ENCODE measurements at regions not wholly inside any gene's neighbourhood (a gene's known extent, or its start where the extent isn't known, plus 50 kb on each side); places are given as distances from the start of the nearest gene placed in this dataset.

GRCh38 chr3:145735631-145736030 is 425.4 kb downstream of the PLOD2 start:
- no peaks in the 10 kb centered on the region for H3K9me3 Mint-ChIP-seq
- no peaks in the 10 kb centered on the region for H3K27me3 Mint-ChIP-seq (ENCODE audit: low read depth)
- TF ChIP-seq, protein P1, sequence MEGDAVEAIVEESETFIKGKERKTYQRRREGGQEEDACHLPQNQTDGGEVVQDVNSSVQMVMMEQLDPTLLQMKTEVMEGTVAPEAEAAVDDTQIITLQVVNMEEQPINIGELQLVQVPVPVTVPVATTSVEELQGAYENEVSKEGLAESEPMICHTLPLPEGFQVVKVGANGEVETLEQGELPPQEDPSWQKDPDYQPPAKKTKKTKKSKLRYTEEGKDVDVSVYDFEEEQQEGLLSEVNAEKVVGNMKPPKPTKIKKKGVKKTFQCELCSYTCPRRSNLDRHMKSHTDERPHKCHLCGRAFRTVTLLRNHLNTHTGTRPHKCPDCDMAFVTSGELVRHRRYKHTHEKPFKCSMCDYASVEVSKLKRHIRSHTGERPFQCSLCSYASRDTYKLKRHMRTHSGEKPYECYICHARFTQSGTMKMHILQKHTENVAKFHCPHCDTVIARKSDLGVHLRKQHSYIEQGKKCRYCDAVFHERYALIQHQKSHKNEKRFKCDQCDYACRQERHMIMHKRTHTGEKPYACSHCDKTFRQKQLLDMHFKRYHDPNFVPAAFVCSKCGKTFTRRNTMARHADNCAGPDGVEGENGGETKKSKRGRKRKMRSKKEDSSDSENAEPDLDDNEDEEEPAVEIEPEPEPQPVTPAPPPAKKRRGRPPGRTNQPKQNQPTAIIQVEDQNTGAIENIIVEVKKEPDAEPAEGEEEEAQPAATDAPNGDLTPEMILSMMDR (IDR thresholded peaks at IDR 0.05; ENCODE audit: unreplicated experiment in 3 of 3), result no peak
- H3K27ac Mint-ChIP-seq, result no peak overlapping the region
- H3K4me1 Mint-ChIP-seq, result no peaks in the 10 kb centered on the region
- H3K36me3 Mint-ChIP-seq (ENCODE audit: low read depth), result no peaks in the 10 kb centered on the region
- no peak overlapping the region for H3K4me3 Mint-ChIP-seq

DNA sequence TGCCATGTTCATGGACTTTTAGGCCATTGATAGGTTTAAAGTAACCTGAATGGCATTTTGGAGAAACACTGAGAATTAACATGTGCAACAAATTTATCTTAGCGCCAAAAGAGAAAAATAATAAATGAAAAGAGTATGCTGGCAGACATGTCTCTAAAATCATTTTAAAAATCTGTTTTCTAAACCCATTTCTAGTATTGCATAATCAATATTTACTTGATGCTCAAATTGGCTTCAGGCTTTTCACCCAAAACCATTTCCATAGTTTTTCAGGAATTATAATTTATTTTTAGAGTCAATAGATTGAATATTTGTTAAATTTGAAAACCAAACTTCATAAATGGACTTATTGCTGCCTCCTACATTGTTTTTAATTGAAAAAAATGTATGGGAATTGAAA is 423.0 kb downstream of the PLOD2 start:
- Mint-ChIP-seq H3K9me3 (no peaks in the 10 kb centered on the region), H3K27me3 (ENCODE audit: low read depth) (no peaks in the 10 kb centered on the region), H3K36me3 (ENCODE audit: low read depth) (no peaks in the 10 kb centered on the region), H3K4me3 (no peak overlapping the region), H3K27ac (no peak overlapping the region), H3K4me1 (no peaks in the 10 kb centered on the region)
- TF ChIP-seq, protein P1 (IDR thresholded peaks at IDR 0.05; ENCODE audit: unreplicated experiment in 3 of 3), result no peak

GRCh38 chr3:145739926-145740325 is 421.1 kb downstream of the PLOD2 start:
- H3K4me1 Mint-ChIP-seq, result no peaks in the 10 kb centered on the region
- H3K4me3 Mint-ChIP-seq, result no peak overlapping the region
- H3K36me3 Mint-ChIP-seq (ENCODE audit: low read depth), result no peaks in the 10 kb centered on the region
- no peaks in the 10 kb centered on the region for H3K9me3 Mint-ChIP-seq
- TF ChIP-seq, protein P1 (IDR thresholded peaks at IDR 0.05; ENCODE audit: unreplicated experiment in 3 of 3), result no peak
- no peaks in the 10 kb centered on the region for H3K27me3 Mint-ChIP-seq (ENCODE audit: low read depth)
- H3K27ac Mint-ChIP-seq, result no peak overlapping the region

- H3K9me3 Mint-ChIP-seq, result no peaks in the 10 kb centered on the region
- TF ChIP-seq, protein P1 (IDR thresholded peaks at IDR 0.05; ENCODE audit: unreplicated experiment in 3 of 3), result no peak
- H3K4me3 Mint-ChIP-seq, result no peak overlapping the region
- H3K27me3 Mint-ChIP-seq (ENCODE audit: low read depth), result no peaks in the 10 kb centered on the region
- H3K27ac Mint-ChIP-seq, result no peak overlapping the region
- H3K4me1 Mint-ChIP-seq, result no peaks in the 10 kb centered on the region
- no peaks in the 10 kb centered on the region for H3K36me3 Mint-ChIP-seq (ENCODE audit: low read depth)
These were observed 410.3 kb downstream of the PLOD2 start for GRCh38 chr3:145750657-145751056.

GRCh38 chr3:145752576-145752975 is 408.4 kb downstream of the PLOD2 start:
- TF ChIP-seq, protein P1 (IDR thresholded peaks at IDR 0.05; ENCODE audit: unreplicated experiment in 3 of 3), result no peak
- H3K4me3 Mint-ChIP-seq, result no peak overlapping the region
- no peaks in the 10 kb centered on the region for H3K4me1 Mint-ChIP-seq
- no peaks in the 10 kb centered on the region for H3K36me3 Mint-ChIP-seq (ENCODE audit: low read depth)
- no peaks in the 10 kb centered on the region for H3K9me3 Mint-ChIP-seq
- no peak overlapping the region for H3K27ac Mint-ChIP-seq
- no peaks in the 10 kb centered on the region for H3K27me3 Mint-ChIP-seq (ENCODE audit: low read depth)

DNA sequence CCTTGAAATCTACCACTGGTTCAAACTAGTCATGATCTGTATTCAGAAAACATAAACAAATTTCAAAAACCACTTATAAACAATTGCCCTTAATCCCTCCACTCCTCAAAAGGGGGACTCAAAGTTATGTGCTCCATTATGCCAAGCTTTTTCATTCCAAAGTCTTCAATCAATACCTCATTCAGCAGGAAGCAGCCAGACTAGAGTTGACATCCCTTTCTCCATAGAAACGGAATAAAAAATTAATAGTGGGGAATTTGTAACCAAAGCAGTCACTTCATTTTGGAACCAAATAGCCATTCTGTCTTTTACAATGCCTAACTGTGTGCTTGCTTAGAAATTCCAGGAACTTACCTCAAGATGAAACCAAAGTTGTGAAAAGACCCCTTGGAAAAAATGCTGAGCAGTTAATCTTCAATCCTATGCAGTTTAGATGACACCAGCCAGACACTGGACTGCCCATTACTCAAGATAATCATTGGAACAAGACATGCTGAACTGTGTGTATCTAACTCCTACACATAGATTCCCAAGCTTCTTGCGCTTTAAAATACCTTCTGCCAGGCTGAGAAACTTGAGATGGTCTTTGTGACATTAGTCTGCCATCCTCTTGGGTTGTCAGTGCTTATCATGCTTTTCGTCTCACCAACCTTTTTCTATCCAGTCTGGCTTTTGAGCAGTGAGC is 406.2 kb downstream of the PLOD2 start:
- no peak overlapping the region for H3K4me3 Mint-ChIP-seq
- no peaks in the 10 kb centered on the region for H3K27me3 Mint-ChIP-seq (ENCODE audit: low read depth)
- no peak overlapping the region for H3K27ac Mint-ChIP-seq
- TF ChIP-seq, protein P1 (IDR thresholded peaks at IDR 0.05; ENCODE audit: unreplicated experiment in 3 of 3), result no peak
- H3K9me3 Mint-ChIP-seq, result no peaks in the 10 kb centered on the region
- H3K36me3 Mint-ChIP-seq (ENCODE audit: low read depth), result no peaks in the 10 kb centered on the region
- H3K4me1 Mint-ChIP-seq, result no peaks in the 10 kb centered on the region
